ENCODE measurements at regions not wholly inside any gene's neighbourhood (a gene's known extent, or its start where the extent isn't known, plus 50 kb on each side); places are given as distances from the start of the nearest gene placed in this dataset.

GRCh38 chr7:41268878-41269277 is 434.0 kb downstream of the INHBA start:
- no peak overlapping the region for H3K27ac ChIP-seq
- H3K4me3 ChIP-seq, result no peak overlapping the region

DNA sequence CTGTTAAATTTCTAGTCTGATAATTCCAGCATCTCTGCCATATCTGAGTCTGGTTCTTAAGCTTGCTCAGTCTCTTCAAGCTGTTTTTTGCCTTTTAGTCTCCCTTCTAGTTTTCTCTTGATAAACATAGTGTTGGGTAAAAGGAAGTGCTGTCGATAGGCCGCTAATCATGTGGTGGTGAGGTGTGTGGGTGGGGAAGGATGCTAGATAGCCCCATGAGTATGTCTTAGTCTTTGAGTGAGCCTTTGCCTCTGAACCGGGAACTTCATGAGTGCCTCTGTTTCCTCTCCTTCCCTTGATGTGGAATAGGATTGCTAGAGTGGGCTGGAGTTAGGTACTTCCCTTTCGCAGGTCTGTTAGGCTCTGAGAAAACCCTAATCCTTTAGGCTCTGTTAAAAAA is 441.8 kb downstream of the INHBA start:
- Histone ChIP-seq H3K4me3 (no peak overlapping the region), H3K27ac (no peak overlapping the region)

- no peak overlapping the region for H3K4me3 ChIP-seq
- H3K27ac ChIP-seq, result no peak overlapping the region
These were observed 445.2 kb downstream of the INHBA start for GRCh38 chr7:41257660-41258059.

- Histone ChIP-seq H3K4me3 (no peak overlapping the region), H3K27ac (no peak overlapping the region)
These were observed 446.5 kb downstream of the INHBA start for GRCh38 chr7:41256186-41256945.

GRCh38 chr7:41255716-41256115 is 447.2 kb downstream of the INHBA start:
- Histone ChIP-seq H3K4me3 (no peak overlapping the region), H3K27ac (no peak overlapping the region)

DNA sequence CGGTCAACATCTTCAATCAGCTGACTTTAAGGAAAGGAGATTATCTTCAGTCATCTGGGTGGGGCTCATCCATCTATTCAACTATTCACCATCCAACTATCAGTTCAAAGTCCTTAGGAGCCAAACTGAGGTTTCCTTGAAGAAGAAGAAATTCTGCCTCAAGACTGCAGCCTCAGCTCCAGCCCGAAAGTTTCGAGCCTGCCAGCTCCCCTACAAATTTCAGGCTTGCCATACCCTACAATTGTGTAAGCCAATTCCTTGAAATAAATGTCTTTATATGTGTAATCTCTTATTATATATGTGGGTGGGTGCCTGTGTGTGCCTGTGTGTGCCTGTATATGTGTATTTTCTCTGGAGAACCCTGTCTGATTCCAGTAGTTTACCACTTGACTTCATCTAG is 447.8 kb downstream of the INHBA start:
- Histone ChIP-seq H3K4me3 (no peak overlapping the region), H3K27ac (no peak overlapping the region)

DNA sequence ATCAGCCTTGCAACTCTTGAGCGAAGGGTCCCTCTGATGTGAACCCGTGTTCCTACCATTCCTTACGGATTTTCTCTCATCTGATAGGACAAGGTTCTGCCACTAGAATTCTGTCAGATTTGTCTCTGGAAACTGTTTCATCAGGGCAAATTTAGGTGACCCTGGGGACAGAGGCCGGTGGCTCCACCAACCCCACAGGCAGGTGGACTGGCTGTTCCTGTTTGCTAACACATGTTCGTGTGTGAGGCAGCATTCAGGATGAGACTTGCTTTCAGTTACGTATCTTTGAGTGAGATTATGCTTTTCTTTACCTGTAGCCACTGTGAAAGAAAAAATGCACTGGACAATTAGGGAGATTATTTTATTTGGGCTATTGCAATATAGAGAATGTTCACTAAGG is 449.9 kb downstream of the INHBA start:
- Histone ChIP-seq H3K27ac (no peak overlapping the region), H3K4me3 (no peak overlapping the region)

GRCh38 chr7:41252551-41252950 is 450.3 kb downstream of the INHBA start:
- Histone ChIP-seq H3K27ac (no peak overlapping the region), H3K4me3 (no peak overlapping the region)

DNA sequence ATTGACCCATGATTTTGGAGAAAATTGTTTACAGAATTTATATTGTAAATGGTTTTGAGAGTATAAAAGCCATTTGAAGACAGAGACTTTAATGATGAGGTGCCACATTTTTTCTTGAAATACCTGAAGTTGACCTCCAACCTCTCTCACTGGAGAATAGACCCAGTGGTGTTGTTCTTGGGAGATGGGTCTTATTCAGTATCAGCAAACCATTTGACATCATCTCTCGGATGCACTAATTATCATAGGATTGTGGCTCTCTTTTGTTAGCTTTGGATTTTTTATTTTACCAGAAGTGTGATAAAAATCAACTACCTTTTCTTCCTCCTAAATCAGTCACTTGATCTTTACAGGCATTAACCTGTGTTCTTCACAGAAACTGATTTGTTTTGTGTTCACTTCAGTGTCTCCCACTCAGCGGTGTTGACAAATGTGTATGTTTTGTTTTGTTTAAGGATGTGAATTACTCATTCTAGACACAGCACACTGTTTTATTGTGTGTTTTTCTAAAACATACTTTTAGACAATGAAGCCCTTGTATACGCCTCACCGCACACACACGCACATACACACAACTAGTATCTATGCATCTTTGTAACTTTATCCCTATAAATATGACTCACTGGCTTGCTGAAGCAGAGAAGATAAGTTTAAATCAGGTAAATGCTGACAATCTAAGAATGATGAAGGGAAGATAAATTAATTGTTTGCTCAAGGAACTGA is 455.6 kb downstream of the INHBA start:
- no peak overlapping the region for H3K4me3 ChIP-seq
- H3K27ac ChIP-seq, result no peak overlapping the region

DNA sequence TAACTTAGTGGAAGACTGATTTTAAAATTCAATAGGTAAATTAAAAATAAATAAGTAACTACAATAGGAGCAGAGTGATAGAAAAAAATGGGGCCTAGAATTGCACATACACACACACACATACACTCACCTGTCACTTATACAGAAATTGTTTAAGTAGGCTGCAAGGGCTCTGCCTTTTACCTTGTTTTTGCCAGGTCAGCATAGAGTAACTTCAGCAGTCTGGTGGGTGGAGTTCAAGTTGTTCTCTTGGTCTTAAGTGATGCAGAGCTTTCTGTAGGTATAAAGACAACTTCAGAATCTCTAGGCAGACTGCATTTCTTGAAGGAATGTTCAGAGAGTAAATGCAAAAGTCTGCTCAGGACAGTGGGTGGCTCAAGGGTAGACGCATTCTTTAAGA is 457.0 kb downstream of the INHBA start:
- H3K4me3 ChIP-seq, result no peak overlapping the region
- H3K27ac ChIP-seq, result no peak overlapping the region

- Histone ChIP-seq H3K27ac (no peak overlapping the region), H3K4me3 (no peak overlapping the region)
These were observed 458.6 kb downstream of the INHBA start for GRCh38 chr7:41244246-41244645.

DNA sequence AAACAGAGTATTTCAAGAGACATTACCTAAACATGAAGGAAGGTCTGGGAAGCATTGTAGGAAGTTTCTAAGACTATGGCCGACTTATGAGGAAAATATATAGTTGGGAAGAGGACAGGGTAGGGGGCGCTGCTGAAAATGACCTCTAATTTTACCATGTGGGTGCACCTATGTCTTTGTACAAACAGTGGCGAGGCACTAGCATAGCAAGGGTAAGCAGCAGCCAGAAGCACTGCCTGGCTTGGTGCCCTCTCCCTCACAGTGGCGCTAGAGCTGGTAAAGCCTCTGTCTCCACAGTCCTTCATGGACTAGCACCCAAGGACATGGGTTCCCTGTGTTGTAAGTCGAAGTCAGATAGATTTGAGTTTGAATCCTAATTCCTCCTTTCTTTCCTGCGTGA is 461.2 kb downstream of the INHBA start:
- H3K27ac ChIP-seq, result no peak overlapping the region
- no peak overlapping the region for H3K4me3 ChIP-seq

GRCh38 chr7:41239596-41239995 is 463.3 kb downstream of the INHBA start:
- Histone ChIP-seq H3K4me3 (no peak overlapping the region), H3K27ac (no peak overlapping the region)

DNA sequence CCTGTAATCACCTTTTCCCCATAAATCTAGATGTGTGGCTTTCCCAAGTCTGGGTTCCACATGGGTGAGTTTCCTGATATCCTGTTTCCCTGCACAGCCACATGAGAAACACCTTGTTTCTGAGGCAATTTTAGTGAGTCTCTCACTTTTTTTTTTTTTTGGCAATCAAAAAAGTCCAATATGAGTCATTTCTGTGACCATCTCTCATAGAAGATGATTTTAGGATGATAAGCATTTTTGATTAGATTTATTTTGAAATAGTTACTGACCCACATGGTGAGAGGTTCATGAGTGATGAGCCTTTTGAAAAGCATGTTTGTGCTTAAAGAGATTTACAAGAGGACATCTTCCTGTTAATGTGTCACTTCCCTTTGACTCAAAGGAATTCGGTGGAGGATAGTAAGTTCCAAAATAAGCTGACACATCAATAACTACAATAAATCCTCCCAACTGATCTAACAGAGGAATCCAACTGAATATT is 464.0 kb downstream of the INHBA start:
- no peak overlapping the region for H3K4me3 ChIP-seq
- H3K27ac ChIP-seq, result no peak overlapping the region

GRCh38 chr7:41237956-41238355 is 464.9 kb downstream of the INHBA start:
- Histone ChIP-seq H3K4me3 (no peak overlapping the region), H3K27ac (no peak overlapping the region)

GRCh38 chr7:41232086-41232485 is 470.8 kb downstream of the INHBA start:
- H3K4me3 ChIP-seq, result no peak overlapping the region
- H3K27ac ChIP-seq, result no peak overlapping the region

- Histone ChIP-seq H3K27ac (no peak overlapping the region), H3K4me3 (no peak overlapping the region)
These were observed 478.7 kb downstream of the INHBA start for GRCh38 chr7:41224063-41224763.

DNA sequence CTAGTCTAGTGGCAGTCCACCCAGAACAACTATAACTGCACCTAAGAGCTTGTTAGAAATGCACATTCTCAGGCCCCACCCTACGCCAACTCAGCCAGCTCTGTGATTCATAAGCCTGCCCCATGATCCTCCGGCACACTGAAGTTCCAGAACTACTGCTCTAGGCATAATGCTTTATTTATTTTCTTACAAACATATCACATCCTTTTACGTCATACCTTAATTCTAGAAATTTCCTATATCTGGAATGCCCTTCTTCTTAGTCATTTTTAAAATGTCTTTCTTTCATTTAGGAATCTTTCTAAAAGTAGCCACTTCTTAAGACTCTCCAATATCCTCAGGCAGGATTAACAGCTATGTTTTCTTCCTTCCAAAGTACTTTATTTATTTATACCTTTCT is 480.1 kb downstream of the INHBA start:
- no peak overlapping the region for H3K27ac ChIP-seq
- no peak overlapping the region for H3K4me3 ChIP-seq

GRCh38 chr7:41220266-41220665 is 482.6 kb downstream of the INHBA start:
- no peak overlapping the region for H3K27ac ChIP-seq
- no peak overlapping the region for H3K4me3 ChIP-seq

DNA sequence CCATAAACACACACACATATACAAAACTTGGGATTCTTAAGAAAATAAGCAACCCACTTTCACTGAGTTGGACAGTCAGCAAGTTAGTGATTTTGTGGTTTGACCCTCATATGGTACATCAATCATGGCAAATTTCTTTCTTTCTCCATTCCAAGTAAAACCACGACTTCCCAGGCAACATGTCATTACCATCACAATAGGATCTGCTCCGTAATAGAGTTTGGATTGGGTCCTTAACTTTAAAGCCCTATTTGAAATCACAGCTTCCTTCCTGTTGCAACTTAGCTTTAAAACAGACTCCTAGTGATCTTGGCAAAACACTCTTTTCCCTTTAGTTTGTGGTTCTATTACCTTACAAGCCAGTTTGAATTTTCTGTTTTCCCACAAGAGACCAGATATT is 483.6 kb downstream of the INHBA start:
- Histone ChIP-seq H3K27ac (no peak overlapping the region), H3K4me3 (no peak overlapping the region)

DNA sequence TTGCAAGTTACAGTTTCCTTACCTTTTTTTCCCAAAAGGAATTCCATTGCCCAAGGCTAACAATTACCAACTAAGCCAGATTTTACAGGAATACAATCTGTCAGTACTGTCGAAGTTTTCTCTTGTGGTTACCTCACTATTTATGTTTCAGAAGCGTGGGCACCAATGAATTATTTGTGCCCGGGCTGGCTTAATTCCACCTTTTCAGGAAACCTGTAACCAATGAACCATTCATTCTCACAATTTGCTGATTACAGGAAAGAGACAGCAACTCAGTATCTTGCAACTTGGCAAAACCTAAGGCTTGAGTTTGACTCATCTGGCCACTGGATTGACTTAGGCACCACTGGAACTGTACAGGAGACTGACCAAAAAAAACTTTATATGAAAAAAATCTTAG is 485.6 kb downstream of the INHBA start:
- Histone ChIP-seq H3K4me3 (no peak overlapping the region), H3K27ac (no peak overlapping the region)
